Stimulated activated CD4-positive, alpha-beta T cell treated with anti-CD3 and anti-CD28 coated beads, Interleukin-4, amount 100 ng/mL, for 48 hours (primary cell): ENCODE measurements at regions not wholly inside any gene's neighbourhood (a gene's known extent, or its start where the extent isn't known, plus 50 kb on each side); places are given as distances from the start of the nearest gene placed in this dataset.

ENCODE experiments used
- DNase-seq, 2 donors: peaks; one replicate each; pipeline ENCODE4 v3.0.0-alpha.2; 2020; ENCODE audit warnings: low read depth in 2 of 2

DNA sequence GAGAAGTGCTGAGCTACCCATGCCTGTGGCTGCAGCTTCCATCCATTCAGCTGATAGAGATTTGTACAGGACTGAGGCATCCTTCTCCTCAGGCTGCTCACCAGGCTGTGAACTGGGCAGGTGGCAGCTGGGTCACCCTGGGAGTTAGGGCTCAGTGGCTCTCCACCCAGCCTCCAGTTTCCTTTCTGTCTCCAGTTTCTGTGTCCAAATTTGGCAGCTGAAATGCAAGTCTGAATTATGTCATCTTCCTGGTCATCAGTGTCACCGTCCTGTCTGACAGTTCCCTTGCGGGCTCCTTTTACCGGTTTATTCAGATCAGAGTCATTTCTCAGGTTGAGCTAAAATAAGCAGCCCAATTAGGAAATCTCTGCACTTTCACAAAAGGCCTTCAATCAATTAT is 93.3 kb downstream of the EDN1 start:
- DNase-seq = no peak

DNA sequence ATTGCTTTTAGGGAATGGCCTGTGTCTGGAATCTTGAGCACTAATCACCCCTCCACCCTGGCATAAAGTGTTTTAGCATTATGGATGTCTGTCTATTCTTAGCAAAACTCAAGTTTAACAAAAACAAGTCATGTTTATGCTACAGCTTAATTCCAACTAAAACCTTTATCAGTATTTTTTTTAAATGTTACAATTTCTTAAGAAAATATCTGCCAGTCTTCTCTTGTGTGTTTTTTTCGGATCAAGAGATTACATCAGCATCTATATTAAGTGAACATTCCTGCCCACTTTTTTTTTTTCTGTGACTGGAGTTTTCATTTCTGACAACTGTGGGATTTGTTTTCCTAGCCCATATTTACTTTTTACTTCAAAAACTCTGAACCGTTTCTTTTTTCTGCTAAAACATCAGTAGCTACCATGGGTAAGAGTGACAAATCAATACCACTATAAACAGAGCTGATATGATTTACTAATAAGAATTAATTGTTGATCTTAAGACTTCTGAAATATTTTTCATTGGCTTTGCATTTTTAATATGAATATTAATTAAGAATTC is 94.3 kb downstream of the EDN1 start:
- DNase-seq = no peak

DNA sequence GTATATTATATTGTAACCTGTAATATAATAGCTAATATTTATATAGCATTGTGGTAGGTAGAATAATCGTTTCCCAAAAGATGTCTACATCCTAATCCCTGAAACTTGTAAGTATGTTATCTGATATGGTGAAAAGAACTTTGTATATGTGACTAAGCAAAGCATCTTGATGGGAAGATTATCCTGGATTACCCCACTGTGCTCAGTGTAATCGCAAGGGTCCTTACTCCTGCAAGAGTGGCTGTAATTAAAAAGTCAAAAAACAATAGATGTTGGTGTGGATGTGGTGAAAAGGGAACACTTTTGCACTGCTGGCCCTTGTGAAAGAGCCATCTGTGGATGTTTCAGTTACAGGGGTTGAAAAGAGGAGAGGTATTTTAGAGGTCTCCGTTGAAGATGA is 95.2 kb downstream of the EDN1 start:
- no peak for DNase-seq

DNA sequence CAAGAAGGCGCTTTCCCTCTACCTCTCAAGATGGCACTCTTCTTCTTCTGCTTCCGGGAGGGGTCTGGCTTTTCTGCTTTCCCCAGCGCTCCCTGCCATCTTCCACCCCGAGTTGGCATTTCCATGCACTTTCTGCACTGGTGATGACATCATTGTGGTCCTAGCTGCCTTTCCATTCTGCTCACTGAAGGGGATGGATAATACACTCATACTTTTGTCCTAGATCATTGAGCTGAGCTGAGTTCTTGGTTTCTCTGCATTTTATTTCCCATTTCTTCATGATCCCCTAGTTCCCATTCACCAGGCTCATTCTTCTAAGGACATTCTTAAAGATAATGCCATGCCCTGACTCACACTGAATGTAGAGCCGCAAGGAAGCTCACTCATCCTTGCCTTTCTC is 96.7 kb downstream of the EDN1 start:
- no peak for DNase-seq

DNA sequence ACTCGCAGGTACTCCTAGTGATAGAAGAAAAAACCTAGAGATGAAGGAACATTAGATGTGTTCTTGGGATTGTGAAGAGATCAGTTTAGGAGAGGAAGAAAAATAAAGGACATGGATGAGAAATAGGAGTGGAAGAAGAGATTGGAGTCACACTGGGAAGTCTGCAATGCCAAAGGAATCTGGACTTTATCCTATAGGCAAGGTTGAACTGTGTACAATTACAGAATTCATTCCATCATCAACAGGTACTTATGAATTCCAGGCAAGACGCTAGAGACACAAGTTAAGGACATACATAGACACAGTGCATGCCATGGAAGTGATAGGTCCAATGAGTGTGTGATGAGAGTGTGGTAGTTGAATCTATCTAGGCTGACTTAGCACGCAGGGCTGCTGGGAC is 101.3 kb downstream of the EDN1 start:
- DNase-seq = no peak

DNA sequence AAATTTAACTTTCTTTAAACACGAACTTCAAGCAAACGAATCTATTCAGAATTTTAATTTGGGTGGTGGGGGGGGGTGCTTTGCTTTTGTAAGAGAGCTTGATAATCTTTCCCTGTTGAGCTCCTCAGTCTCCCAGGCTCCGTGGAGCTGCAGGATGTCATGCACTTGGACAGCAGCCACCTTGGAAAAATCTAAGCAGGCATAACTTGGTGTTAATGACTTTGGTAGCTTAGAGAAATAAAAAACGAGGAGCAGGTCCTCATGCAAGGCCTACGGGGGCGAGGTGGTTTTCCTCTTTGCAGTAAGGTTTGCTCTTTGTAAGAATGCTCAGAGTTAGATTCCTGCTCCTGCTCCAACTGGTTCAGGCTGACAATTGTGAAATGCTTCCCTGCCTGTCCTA is 102.3 kb downstream of the EDN1 start:
- DNase-seq = no peak

DNA sequence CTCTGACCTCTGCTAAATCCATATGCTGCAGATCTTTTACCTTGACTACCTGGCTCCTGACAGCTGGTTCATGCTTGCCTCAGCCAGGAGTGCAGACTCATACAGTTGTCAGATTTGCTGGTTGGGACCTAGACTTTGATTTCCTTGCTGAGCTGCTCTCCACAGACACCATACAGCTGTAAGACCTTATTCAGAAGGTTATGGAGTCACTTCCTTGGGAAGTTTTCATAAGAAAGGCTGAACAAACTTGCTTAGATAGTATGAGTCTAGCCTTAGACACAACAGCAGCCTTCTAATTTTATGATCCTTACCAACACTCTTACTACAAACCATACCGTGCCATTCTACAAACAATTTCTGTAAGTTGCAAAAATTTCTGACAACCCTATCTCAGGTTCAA is 102.9 kb downstream of the EDN1 start:
- DNase-seq = no peak

DNA sequence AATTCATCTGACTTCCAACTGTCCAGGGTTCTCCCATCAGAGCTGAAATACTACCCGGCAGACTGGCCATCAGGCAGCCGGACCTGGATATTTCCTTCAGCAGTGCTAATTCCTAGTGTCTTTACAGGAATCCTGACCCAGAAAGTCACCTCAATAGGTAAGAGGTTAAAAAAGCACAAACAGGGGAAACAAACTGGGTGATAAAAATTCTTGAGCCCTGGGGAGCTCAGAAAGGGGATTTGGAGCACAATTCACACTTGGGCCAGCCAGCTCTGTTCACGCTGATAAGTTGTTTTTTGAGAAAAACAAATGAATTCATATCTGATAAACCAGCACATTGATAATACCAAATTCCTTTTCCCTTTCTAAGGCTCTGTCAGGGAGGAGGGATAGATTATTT is 104.0 kb downstream of the EDN1 start:
- no peak for DNase-seq

DNA sequence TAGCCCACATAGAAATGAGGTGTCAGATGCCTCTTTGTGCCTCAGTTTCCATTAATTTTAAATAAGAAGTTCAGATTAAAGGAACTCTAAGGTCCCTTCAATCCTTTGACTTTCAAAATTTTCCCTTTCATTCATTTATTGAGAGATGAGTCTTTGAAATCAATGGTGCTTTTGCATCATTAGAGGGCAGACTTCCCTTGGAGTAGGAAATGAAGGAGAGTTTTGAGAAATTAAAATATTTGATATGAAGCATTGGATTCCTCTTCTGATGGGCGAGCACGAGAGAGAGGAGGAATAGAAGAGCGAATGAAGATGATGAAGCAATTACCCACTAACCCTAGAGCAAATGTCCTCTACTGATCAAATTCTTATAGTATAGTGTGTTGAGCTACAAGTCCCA is 105.7 kb downstream of the EDN1 start:
- no peak for DNase-seq

DNA sequence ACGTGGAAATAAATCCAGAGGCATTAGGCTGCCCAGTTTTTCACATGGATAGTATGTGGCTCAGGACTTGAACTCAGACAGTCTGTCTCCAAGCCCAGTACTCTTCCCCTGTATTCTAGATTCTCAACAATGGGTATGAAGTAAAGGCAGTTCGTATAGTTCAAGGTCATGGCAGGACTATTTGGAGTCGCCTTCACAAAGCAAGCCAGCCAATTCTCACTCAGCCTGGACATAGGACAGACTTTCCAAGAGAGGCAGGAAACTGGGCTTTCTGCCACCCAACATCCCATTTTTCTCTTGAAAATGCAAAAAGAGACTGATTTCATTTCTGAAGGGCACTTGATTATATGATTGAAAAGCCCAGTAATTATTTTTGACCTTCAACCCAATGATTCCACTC is 111.0 kb downstream of the EDN1 start:
- no peak for DNase-seq

DNA sequence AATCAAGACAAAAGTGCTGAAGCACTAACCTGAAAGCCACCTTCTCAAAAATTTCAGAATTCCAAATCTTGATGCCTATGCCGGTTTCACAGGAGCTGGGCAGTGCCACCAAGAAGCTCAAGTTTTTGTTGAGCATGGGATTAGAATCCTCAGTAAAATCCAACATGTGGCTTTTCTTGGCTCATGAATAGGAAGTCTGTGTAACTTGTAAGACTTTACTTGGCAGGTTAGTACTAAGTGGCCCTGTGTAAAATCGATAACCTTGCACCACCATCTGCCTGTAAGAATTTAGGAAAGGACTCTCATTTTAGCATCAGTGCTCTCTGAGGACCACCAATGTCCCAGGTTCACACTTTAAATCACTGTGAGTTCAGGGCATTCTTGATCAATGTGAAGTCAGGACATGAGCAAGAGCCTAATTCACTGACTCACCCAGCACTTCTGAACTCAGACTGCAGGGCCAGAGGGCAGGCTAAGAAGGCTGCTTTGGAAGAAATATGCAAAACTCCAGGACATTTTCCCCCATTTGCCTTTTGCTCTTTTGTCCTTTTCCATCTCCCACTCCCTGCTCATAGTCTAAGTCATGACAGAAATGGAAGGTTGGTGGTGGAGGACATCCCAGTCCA is 113.2 kb downstream of the EDN1 start:
- no peak for DNase-seq

DNA sequence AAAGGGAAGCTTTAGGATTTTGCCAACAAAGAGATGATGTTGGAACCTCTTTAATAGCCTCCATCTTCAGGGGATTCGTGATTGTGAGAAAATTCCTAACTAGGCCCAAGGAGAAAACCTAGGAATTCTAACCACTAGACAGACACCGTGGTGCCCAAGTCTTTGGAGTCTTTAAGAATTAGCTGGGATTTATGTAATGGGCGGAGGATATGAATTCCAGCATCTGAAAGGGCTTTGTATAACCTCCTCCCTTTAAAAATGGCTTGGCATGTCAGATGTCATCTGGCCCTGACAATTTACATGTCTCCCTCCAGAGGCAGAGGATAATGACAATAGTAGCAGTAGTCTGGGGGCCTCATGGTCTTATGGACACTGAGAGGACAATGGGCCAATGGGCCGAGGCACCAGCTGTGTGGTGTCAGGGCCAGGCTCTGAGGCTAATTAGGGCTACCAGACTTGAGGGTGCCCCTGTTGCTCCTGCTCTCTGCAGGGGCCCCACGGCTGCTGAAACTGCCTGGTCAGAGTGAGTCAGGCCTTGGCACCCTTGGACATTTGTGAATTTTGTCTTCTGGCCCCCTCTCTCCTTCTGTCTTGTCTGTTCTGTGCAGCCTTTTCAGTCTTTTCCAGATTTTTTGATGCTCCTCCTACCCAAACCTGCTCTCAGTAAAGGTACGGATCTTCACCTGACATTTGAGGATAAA is 113.9 kb downstream of the EDN1 start:
- DNase-seq = no peak

DNA sequence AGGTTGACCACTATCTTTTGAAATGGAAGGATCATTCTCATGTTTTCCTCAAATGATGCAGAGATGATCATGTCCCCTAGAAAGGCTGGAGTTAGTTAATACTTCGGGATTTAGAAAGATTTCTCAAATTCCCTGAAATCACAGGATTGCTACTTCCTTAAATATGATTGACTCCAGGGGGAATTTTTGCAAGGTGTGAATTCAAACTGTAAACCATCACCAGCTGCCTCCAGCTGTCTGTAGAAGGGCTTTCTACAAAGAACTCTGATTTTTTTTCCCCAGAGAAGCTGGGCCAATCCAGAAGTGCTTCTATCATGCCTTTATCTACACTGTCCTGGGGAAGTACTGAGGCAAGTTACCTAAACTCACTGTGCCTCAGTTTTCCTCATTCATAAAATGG is 114.5 kb downstream of the EDN1 start:
- no peak for DNase-seq

DNA sequence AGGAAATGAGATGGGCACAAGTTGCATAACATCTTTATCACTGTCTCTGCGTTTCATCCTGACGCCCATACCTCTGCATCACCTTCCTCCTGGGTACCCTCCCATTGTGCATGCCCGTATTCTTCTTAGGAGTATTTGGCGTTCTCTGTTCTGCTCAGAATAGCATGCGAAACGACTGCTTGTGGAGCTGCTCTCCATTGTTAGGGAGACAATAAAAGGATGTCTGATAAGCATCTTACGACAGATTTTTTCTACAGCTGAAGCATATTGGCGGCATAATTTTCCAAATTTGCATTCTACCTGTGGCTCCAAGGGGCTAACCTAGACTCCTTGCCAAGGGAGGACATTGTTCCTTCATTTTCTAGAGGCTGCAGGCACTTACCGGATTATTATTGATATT is 118.6 kb downstream of the EDN1 start:
- no peak for DNase-seq

DNA sequence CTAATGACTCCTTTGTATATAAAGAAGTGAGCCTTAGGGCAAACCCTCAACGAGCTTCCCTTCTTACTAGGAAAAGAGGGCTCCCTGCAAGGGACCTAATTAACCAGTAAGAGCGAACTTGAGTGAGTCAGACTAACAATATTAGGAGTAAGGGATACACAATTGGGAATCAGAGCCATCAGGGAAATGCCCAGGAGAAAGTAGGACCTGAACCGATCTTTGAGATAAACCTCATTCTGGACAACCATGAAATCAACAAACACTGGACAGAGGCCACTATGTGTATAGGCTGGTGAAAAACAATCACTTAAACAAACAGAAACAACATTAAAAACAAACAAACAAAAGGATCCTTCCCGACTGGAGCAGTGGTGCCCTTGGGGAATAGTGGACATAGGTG is 120.8 kb downstream of the EDN1 start:
- no peak for DNase-seq

DNA sequence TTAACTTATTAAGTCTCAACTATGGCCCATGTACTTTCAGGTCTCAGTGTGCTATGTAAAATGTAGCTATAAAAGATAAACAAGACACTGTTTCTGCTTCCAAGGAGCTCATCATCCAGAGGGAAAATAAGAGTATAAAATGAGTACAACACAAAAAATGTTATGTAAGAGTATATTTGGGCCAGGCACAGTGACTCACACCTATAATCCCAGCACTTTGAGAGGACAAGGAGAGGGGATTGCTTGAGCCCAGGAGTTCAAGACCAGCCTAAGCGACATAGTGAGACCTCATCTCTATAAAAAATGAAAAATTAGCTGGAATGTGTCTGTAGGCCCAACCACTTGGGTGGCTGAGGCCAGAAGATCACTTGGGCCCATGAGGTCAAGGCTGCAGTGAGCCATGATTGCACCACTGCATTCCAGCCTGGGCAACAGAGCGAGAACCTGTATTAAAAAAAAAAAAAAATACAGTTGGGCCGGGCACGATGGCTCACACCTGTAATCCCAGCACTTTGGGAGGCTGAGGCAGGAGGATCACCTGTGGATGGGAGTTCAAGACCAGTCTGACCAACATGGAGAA is 124.0 kb downstream of the EDN1 start:
- no peak for DNase-seq

DNA sequence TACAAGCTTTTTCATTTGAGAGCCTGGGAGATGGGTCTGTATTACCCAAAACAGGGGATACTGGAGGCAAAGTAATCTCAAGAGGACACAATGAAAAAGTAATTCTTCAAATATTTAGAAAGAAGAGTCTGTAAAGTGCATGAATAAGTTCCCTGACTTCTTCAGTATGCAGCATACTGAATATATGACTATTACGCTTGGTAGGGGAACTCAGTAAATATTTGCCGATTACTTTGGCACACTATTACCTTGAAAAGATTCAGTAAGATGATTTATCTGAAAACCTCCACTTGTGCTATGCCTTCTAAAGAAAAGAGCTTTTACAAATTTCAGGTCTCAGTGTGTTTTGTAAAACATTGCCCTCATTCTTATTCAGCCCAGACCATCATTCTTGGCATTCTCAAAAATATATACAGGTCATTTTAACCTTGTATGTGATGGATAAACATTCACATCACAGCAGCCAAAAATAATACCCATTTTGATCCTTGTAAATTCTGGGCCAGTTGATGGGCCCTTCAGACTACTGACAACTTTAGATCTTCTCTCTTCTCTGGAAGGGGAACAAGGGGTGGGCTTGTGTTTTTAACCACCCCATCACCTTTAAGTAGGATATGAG is 125.9 kb downstream of the EDN1 start:
- DNase-seq = no peak

DNA sequence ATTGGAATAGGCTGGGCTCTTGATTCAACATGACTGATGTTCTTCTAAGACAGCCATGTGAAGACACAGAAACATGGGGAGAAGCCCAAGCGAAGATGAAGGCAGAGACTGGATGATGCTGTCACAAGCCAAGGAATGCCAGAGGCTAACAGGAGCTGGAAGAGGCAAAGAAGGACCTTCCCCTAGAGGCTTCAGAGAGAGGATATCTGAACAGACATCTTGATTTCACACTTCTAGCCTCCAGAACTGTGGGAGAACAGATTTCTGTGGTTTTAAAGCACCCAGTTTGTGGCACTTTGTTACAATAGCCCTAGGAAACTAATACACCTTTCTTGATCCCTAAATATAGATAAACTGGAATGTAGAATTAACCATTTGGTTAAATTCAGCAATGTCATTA is 127.0 kb downstream of the EDN1 start:
- DNase-seq = no peak

DNA sequence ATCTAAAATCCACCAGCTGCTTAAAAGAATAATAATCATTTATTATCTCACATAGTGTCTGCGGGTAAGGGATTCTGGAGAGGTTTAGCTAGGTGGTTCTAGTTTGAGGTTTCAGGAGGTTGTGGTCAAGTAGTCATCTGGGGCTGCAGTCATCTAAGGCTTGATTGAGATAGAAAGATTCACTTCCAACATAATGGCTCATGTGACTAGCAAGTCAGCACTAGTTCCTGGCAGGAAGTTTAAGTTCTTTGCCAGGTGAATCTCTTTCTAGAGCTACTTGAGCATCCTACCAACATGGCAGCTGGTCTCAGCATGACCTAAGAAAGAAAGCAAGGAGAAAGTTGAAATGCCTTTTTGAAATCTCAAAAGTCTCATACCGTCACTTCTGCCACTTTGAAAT is 128.8 kb downstream of the EDN1 start:
- DNase-seq = no peak

DNA sequence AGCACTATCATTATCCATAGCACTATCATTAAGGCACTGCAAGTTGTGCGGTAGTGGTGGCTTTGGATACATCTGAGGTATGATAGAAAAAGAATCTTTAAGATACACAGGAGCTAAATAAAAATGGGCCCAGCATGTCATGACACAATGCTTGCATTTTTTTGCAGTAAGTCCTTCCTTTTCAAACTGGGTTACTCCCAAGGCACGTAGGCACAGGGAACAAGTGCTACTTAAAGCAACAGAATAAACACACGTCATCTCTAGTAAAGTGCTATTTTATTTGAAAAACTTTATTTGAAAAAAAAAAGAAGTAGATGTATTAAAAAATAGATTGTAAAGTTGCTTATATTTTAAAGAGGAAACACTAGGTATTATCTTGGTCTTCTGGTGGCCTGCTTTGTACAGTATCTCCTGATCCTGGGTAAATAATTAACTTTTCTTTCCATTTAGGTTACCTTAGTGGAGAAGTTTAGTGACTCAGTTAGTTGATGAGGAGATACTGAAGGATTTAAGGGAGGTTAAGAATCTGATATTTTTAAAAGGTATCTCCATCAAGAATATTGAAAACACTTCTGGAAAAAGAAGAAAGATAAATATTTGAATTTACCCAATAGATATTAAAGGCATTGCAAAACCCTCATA is 129.6 kb downstream of the EDN1 start:
- no peak for DNase-seq

DNA sequence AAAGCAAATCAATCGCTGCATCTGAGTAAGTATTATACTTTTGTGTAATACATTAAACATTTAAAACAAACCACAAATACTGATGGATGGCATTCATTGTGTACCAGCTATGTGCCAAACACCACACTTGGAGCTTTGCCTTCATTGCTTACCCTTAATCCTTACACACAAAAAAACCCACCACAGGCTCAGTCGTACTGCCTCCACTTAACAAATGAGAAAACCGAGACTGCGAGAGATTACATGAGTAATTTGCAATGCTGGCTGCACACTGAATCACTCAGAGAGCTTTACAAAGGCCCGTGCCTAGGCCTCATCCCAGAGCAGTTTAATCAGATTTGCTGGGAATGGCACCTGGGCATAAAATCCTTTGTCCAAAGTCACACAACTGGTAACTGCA is 130.5 kb downstream of the EDN1 start:
- DNase-seq = no peak

DNA sequence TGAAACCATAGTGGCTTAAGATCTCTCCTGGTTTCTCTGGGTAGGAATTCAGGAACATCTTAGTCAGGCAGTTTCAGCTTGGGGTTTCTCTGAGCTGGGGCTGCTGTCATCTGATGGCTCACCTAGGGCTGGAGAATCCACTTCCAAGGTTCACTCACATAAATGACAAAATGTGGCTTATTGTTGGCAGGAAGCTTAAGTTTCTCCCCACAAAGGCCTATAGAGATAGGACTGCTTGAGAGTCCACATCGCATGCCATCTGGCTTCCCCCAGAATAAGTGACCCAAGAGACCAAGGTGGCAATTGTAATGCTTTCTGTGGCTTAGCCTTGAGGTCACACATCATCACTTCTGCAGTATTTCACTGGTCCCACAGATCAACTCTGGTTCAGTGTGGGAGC is 131.4 kb downstream of the EDN1 start:
- DNase-seq = no peak
